ENCODE measurements at regions not wholly inside any gene's neighbourhood (a gene's known extent, or its start where the extent isn't known, plus 50 kb on each side); places are given as distances from the start of the nearest gene placed in this dataset.

GRCh38 chr1:190747704-190748103 lies 270.0 kb upstream of the BRINP3 start:
- DNase-seq (ENCODE audit: low read depth, low spot score) (no peak), FAIRE-seq (no peak)
- no peaks in the 10 kb centered on the region for H4K20me1 ChIP-seq (ENCODE audit: control insufficient read depth, extremely low read depth, insufficient read depth, low read length)
- H3K9me1 ChIP-seq (ENCODE audit: control insufficient read depth, extremely low read depth, insufficient read depth, low read length) = no peaks in the 10 kb centered on the region
- H2AFZ ChIP-seq (ENCODE audit: control insufficient read depth, low read length) = no peak overlapping the region
- H3K79me2 ChIP-seq (ENCODE audit: control insufficient read depth, insufficient read depth, low read length) = no peaks in the 10 kb centered on the region
- no peaks in the 10 kb centered on the region for H3K36me3 ChIP-seq (ENCODE audit: control insufficient read depth in 2 of 2, extremely low read depth in 1 of 2, insufficient read depth in 2 of 2, low read length in 2 of 2)
- TF ChIP-seq CTCF (optimal IDR thresholded peaks at IDR 0.05 in 1 of 3, IDR thresholded peaks at IDR 0.05 in 1 of 3, conservative IDR thresholded peaks at IDR 0.05 in 1 of 3; ENCODE audit: extremely low read depth in 1 of 3, insufficient read depth in 2 of 3, low read length in 3 of 3) = no peak
- TF ChIP-seq EZH2 (IDR thresholded peaks at IDR 0.05; ENCODE audit: low read length) = no peak
- H3K27me3 ChIP-seq (ENCODE audit: control insufficient read depth, extremely low read depth, insufficient read depth, low read length) = no peaks in the 10 kb centered on the region
- no peak overlapping the region for H3K4me2 ChIP-seq (ENCODE audit: control insufficient read depth, extremely low read depth, insufficient read depth, low read depth, low read length)
- no peak overlapping the region for H3K9ac ChIP-seq (ENCODE audit: control insufficient read depth, extremely low read depth, insufficient read depth, low read length)
- no peaks in the 10 kb centered on the region for H3K9me3 ChIP-seq (ENCODE audit: control insufficient read depth, low read depth, low read length)
- dilution Hi-C loops (cut with MboI; ENCODE audit: extremely low pct_ligation_motif_present, low sequenced_read_pairs) = no loop called here
- no peak overlapping the region for H3K27ac ChIP-seq (ENCODE audit: control insufficient read depth, insufficient read depth, low read length)
- no peak overlapping the region for H3K4me3 ChIP-seq (ENCODE audit: control insufficient read depth in 2 of 3, extremely low read depth in 1 of 3, insufficient read depth in 2 of 3, low read depth in 1 of 3, low read length in 3 of 3)
- no peaks in the 10 kb centered on the region for H3K4me1 ChIP-seq (ENCODE audit: control insufficient read depth, extremely low read depth, insufficient read depth, low read length)

GRCh38 chr1:190752131-190752530 lies 274.5 kb upstream of the BRINP3 start:
- Histone ChIP-seq H3K36me3 (ENCODE audit: control insufficient read depth in 2 of 2, extremely low read depth in 1 of 2, insufficient read depth in 2 of 2, low read length in 2 of 2) (no peaks in the 10 kb centered on the region), H3K79me2 (ENCODE audit: control insufficient read depth, insufficient read depth, low read length) (no peaks in the 10 kb centered on the region), H3K9ac (ENCODE audit: control insufficient read depth, extremely low read depth, insufficient read depth, low read length) (no peak overlapping the region), H4K20me1 (ENCODE audit: control insufficient read depth, extremely low read depth, insufficient read depth, low read length) (no peaks in the 10 kb centered on the region), H3K4me3 (ENCODE audit: control insufficient read depth in 2 of 3, extremely low read depth in 1 of 3, insufficient read depth in 2 of 3, low read depth in 1 of 3, low read length in 3 of 3) (no peak overlapping the region), H3K9me1 (ENCODE audit: control insufficient read depth, extremely low read depth, insufficient read depth, low read length) (no peaks in the 10 kb centered on the region), H3K4me2 (ENCODE audit: control insufficient read depth, extremely low read depth, insufficient read depth, low read depth, low read length) (no peak overlapping the region), H3K27me3 (ENCODE audit: control insufficient read depth, extremely low read depth, insufficient read depth, low read length) (no peaks in the 10 kb centered on the region), H2AFZ (ENCODE audit: control insufficient read depth, low read length) (no peak overlapping the region), H3K27ac (ENCODE audit: control insufficient read depth, insufficient read depth, low read length) (no peak overlapping the region), H3K4me1 (ENCODE audit: control insufficient read depth, extremely low read depth, insufficient read depth, low read length) (no peaks in the 10 kb centered on the region), H3K9me3 (ENCODE audit: control insufficient read depth, low read depth, low read length) (no peaks in the 10 kb centered on the region)
- no peak for DNase-seq (ENCODE audit: low read depth, low spot score)
- TF ChIP-seq CTCF (optimal IDR thresholded peaks at IDR 0.05 in 1 of 3, IDR thresholded peaks at IDR 0.05 in 1 of 3, conservative IDR thresholded peaks at IDR 0.05 in 1 of 3; ENCODE audit: extremely low read depth in 1 of 3, insufficient read depth in 2 of 3, low read length in 3 of 3) (no peak), EZH2 (IDR thresholded peaks at IDR 0.05; ENCODE audit: low read length) (no peak)
- no peak for FAIRE-seq
- dilution Hi-C loops (cut with MboI; ENCODE audit: extremely low pct_ligation_motif_present, low sequenced_read_pairs) = no loop called here

Measured in keratinocyte (primary cell).